ENCODE measurements at regions not wholly inside any gene's neighbourhood (a gene's known extent, or its start where the extent isn't known, plus 50 kb on each side); places are given as distances from the start of the nearest gene placed in this dataset.

- Mint-ChIP-seq H3K27ac (no peak overlapping the region), H3K27me3 (ENCODE audit: low read depth) (no peaks in the 10 kb centered on the region), H3K36me3 (ENCODE audit: insufficient read depth in 1 of 3, low read depth in 3 of 3) (no peaks in the 10 kb centered on the region), H3K9me3 (no peaks in the 10 kb centered on the region), H3K4me3 (no peak overlapping the region), H3K4me1 (peaks cover 44 to 50% of the 10 kb centered on the region in 2 experiments)
- no peak overlapping the region for H3K4ac ChIP-seq (ENCODE audit: low read depth, low read length)
- H3K23me2 ChIP-seq (ENCODE audit: insufficient read length, low read depth, low read length, poor library complexity, severe bottlenecking), result no peaks in the 10 kb centered on the region
- H4K8ac ChIP-seq (replicated peaks; ENCODE audit: insufficient read length, low read depth, low read length), result no peak overlapping the region
- no peak overlapping the region for H3K56ac ChIP-seq (ENCODE audit: insufficient read length, low read depth, low read length)
- H3K79me1 ChIP-seq (ENCODE audit: insufficient read depth, low read depth, low read length, poor library complexity, severe bottlenecking), result no peaks in the 10 kb centered on the region
- no peaks in the 10 kb centered on the region; the same call in 1 of the 2 replicates for H3K4me1 ChIP-seq (ENCODE audit: insufficient read depth, low read length)
- H3K9ac ChIP-seq (ENCODE audit: extremely low read depth, insufficient read length, low read length), result no peak overlapping the region
- no peak for DNase-seq
- H3K27me3 ChIP-seq (ENCODE audit: insufficient read depth, low read length), result no peaks in the 10 kb centered on the region
- H2BK120ac ChIP-seq (ENCODE audit: low read depth, low read length, poor library complexity, severe bottlenecking), result no peak overlapping the region
- no peak overlapping the region for H3K4me2 ChIP-seq (ENCODE audit: insufficient read depth, insufficient read length, low read length)
- no peak overlapping the region for H3K27ac ChIP-seq (ENCODE audit: insufficient read length, low read depth, low read length)
- no peak overlapping the region for H2BK15ac ChIP-seq (ENCODE audit: low read depth, low read length)
- no peak overlapping the region for H3K23ac ChIP-seq (ENCODE audit: insufficient read length, low read depth, low read length)
- H4K20me1 ChIP-seq (ENCODE audit: control insufficient read depth, insufficient read depth, insufficient read length), result no peaks in the 10 kb centered on the region
- no peak overlapping the region for H2BK5ac ChIP-seq (ENCODE audit: insufficient read length, low read length)
- WGBS (ENCODE audit: extremely low coverage, insufficient read length, low lambda C conversion rate), result no CpG with 5 or more reads among the region's 1 CpG
- H3K79me2 ChIP-seq (ENCODE audit: insufficient read depth, low read length), result no peaks in the 10 kb centered on the region
- no peak overlapping the region for H3K18ac ChIP-seq (ENCODE audit: insufficient read length, low read depth, low read length)
- H4K91ac ChIP-seq (ENCODE audit: insufficient read length, low read depth, low read length), result no peak overlapping the region
- no peak overlapping the region for H3T11ph ChIP-seq (ENCODE audit: low read length)
- no peak overlapping the region for H2AFZ ChIP-seq (ENCODE audit: low read length)
- no peaks in the 10 kb centered on the region for H3K9me3 ChIP-seq (ENCODE audit: control insufficient read depth, low read depth, low read length)
- TF ChIP-seq CTCF (conservative IDR thresholded peaks at IDR 0.05), result no peak
- no peak overlapping the region for H2AK5ac ChIP-seq (ENCODE audit: insufficient read length, low read length)
- no peak overlapping the region for H2BK12ac ChIP-seq (ENCODE audit: insufficient read length, low read depth, low read length)
- H3K14ac ChIP-seq (ENCODE audit: insufficient read depth, low read length), result no peak overlapping the region
- no peak overlapping the region for H4K5ac ChIP-seq (ENCODE audit: insufficient read length, low read depth, low read length)
- no peak overlapping the region for H2BK20ac ChIP-seq (ENCODE audit: low read depth, low read length, poor library complexity, severe bottlenecking)
Observed at GRCh38 chr3:74057169-74057568, 432.4 kb upstream of the PDZRN3 start.

All from H9 (cell line).